Colonic mucosa (tissue), 4 donors: ENCODE measurements at regions not wholly inside any gene's neighbourhood (a gene's known extent, or its start where the extent isn't known, plus 50 kb on each side); places are given as distances from the start of the nearest gene placed in this dataset.

Experiments used
- DNase-seq: peaks from one replicate; pipeline ENCODE4 v3.0.0-alpha.2; 2020
- H3K27ac ChIP-seq: fragments of 200-600 bp; one replicate; pipeline ENCODE4 v1.8.0; 2021
- H3K27me3 ChIP-seq: fragments of 200-600 bp; one replicate; pipeline ENCODE4 v1.8.0; 2021
- H3K36me3 ChIP-seq: fragments of 200-600 bp; one replicate; pipeline ENCODE4 v1.8.0; 2021
- H3K4me1 ChIP-seq: fragments of 200-600 bp; one replicate; pipeline ENCODE4 v1.8.0; 2021; ENCODE audit warnings: mild to moderate bottlenecking
- H3K4me3 ChIP-seq: fragments of 200-600 bp; one replicate; pipeline ENCODE4 v1.8.0; 2021
- H3K9ac ChIP-seq, 2 donors: one replicate each; pipeline ENCODE4 v1.7.0; 2013; ENCODE audit warnings: control low read depth in 2 of 2, low read depth in 2 of 2, low read length in 2 of 2
- H3K9me3 ChIP-seq: fragments of 200-600 bp; one replicate; pipeline ENCODE4 v1.8.0; 2021
- CTCF ChIP-seq: fragments of 200-600 bp; IDR thresholded peaks from one replicate; pipeline ENCODE4 v1.8.0; 2022; ENCODE audit warnings: antibody characterized with exemption, mild to moderate bottlenecking
- intact Hi-C: fragments of 100-400 bp; cut with DNase I; formaldehyde crosslinking; loops from one replicate; pipeline ENCODE4 v1.14.1; 2022
- donor health status: healthy.
- donor health status: DM: no; HTN: no; CAD: no.
- donor health status: DM: no; HTN: no; CAD: no.

GRCh38 chr1:22222723-22223122 lies 79.8 kb upstream of the WNT4 start:
- intact Hi-C loops, result no loop called here
- Histone ChIP-seq H3K9me3 (no peaks in the 10 kb centered on the region), H3K4me3 (no peak overlapping the region), H3K4me1 (no peaks in the 10 kb centered on the region), H3K36me3 (no peaks in the 10 kb centered on the region), H3K27ac (no peak overlapping the region), H3K9ac (no peak overlapping the region), H3K27me3 (no peaks in the 10 kb centered on the region)
- DNase-seq, result no peak
- no peak for TF ChIP-seq CTCF

GRCh38 chr1:22223176-22223575 lies 80.3 kb upstream of the WNT4 start:
- Histone ChIP-seq H3K36me3 (no peaks in the 10 kb centered on the region), H3K9me3 (no peaks in the 10 kb centered on the region), H3K27ac (no peak overlapping the region), H3K9ac (no peak overlapping the region), H3K4me1 (no peaks in the 10 kb centered on the region), H3K27me3 (no peaks in the 10 kb centered on the region), H3K4me3 (no peak overlapping the region)
- TF ChIP-seq CTCF, result no peak
- intact Hi-C loops, result no loop called here
- DNase-seq, result no peak

GRCh38 chr1:22224091-22224490 lies 81.2 kb upstream of the WNT4 start:
- H3K36me3 ChIP-seq, result no peaks in the 10 kb centered on the region
- no peak overlapping the region for H3K4me3 ChIP-seq
- intact Hi-C loops, result no loop called here
- no peak for TF ChIP-seq CTCF
- H3K9me3 ChIP-seq, result no peaks in the 10 kb centered on the region
- no peaks in the 10 kb centered on the region for H3K27me3 ChIP-seq
- H3K9ac ChIP-seq, result no peak overlapping the region
- no peak for DNase-seq
- no peak overlapping the region for H3K27ac ChIP-seq
- no peaks in the 10 kb centered on the region for H3K4me1 ChIP-seq

- Histone ChIP-seq H3K27ac (no peak overlapping the region), H3K4me3 (no peak overlapping the region), H3K27me3 (no peaks in the 10 kb centered on the region), H3K9me3 (no peaks in the 10 kb centered on the region), H3K36me3 (no peaks in the 10 kb centered on the region), H3K9ac (no peak overlapping the region), H3K4me1 (no peaks in the 10 kb centered on the region)
- TF ChIP-seq CTCF, result no peak
- intact Hi-C loops, result no loop called here
- DNase-seq, result no peak
Measured at GRCh38 chr1:22224631-22225030, 81.7 kb upstream of the WNT4 start.

- no peak overlapping the region for H3K27ac ChIP-seq
- no peaks in the 10 kb centered on the region for H3K36me3 ChIP-seq
- H3K4me1 ChIP-seq, result no peaks in the 10 kb centered on the region
- no peaks in the 10 kb centered on the region for H3K9me3 ChIP-seq
- no peak for DNase-seq
- no peaks in the 10 kb centered on the region for H3K27me3 ChIP-seq
- no peak for TF ChIP-seq CTCF
- intact Hi-C loops, result no loop called here
- H3K4me3 ChIP-seq, result no peak overlapping the region
- no peak overlapping the region for H3K9ac ChIP-seq
Measured at GRCh38 chr1:22225858-22226589, 83.1 kb upstream of the WNT4 start.
